Medulla oblongata (tissue), 1 donor: ENCODE measurements at regions not wholly inside any gene's neighbourhood (a gene's known extent, or its start where the extent isn't known, plus 50 kb on each side); places are given as distances from the start of the nearest gene placed in this dataset.
"Not testable (repeated sequence)": the region's sequence is repeated elsewhere in the genome, so short reads cannot be mapped to it uniquely, and the experiment has no call there.

ENCODE experiments used
- DNase-seq: peaks from one replicate; pipeline ENCODE4 v3.0.0-alpha.2; 2015; ENCODE audit errors: extremely low spot score

- DNase-seq: peak; percentile 16
Measured at GRCh38 chr9:138213748-138214147, 336.2 kb downstream of the CACNA1B start.

DNA sequence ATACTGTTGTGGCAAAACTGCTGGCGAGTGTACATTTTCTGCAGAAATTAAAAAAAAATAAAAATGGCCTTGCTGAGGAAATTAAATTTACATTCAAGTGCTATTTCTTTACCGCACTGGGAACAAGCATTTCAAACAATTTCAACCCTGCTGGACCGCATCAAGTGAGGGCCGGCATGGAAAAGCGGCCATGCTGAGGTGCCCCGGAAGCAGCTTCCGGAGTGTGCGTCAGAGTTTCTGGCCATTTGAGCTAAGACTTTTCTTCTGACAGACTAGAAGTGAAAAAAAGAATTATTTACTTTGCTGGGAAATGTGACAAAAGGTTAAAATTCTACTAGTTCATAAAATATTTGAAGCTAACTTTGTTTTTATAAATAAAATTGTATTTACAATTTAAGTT, 337.0 kb downstream of the CACNA1B start:
- DNase-seq: not testable (repeated sequence)

GRCh38 chr9:138215588-138215987, 338.0 kb downstream of the CACNA1B start:
- not testable (repeated sequence) for DNase-seq

- not testable (repeated sequence) for DNase-seq
Measured at GRCh38 chr9:138216817-138217216, 339.2 kb downstream of the CACNA1B start.

DNA sequence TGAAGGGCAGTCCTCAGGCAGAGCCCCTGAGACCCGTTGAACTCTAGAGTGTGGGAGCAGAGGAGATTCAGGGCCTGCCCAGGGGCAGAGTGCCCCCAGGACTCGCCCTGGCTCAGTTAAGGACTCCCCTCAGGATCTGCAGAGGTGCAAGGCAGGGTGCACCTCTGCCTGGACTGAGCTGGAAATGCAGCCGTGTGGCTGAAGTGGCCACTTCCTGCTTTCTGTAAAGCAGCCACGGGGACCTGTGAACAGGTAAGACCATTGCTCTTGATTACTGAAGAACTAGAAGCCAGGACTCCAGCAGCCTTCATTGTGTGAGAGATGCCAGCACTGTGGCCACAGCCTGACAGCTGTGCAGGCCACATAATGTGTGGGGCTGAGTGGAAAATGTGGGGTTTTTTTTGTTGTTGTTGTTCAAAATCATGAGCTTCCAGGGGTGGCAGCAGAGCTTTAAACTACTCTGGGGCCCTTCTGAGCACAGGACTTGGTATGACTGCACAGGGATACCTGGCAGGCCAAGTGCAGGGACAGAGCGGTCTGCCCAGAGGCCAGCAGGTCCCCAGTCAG, 339.8 kb downstream of the CACNA1B start:
- DNase-seq: not testable (repeated sequence)

- DNase-seq: not testable (repeated sequence)
Measured at GRCh38 chr9:138219249-138219648, 341.7 kb downstream of the CACNA1B start.

DNA sequence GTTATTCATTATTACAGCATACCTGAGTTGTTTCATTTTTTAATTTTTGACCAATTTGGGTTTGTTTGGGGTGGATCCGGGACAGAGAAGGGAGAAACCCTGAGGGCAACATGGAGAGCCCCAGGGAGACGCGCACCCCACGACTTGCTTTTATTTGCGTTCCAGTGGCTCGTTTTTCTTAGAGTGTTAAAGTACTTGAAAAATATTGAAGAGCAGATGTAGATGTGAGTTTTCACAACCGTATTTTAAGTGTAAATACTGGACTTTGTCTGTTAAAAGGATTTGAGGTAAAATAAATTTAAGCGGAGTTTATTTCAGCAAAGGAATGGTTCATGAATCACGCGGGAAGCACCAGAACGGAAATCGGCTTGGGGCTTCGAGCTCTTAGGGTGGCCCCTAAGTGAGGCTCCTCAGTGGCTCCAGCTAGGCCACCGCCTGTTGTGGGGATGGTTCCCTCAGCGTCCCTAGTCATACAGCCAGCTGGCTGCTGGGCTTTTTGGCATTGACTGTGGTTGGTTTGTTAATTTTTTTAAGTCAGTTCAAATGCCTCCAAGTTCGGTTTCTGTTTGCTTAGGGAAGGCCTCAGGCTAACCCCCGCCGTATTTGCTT, 344.0 kb downstream of the CACNA1B start:
- not testable (repeated sequence) for DNase-seq

GRCh38 chr9:138237099-138237498, 359.5 kb downstream of the CACNA1B start:
- DNase-seq: not testable (repeated sequence)

DNA sequence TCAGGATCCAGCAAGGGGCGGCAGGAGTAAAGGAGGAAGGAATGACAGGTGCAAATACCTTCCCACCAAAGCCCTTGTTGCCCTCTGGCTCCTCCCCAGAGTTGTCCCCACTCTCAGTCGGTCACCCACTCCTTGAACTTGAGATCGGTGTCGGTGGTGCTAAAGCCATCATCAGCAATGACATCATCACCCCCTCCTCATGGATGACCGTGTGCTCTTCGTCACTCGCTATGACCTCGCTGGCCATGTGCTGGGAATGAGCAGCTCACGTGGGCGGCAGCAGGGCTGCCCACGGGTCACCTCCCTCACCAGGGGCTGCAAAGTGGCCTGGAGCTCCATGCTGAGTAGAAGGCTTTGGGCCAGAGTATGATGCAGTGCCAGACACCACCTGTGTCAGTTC, 405.3 kb downstream of the CACNA1B start:
- not testable (repeated sequence) for DNase-seq
